GM18873 (cell line): ENCODE measurements at regions not wholly inside any gene's neighbourhood (a gene's known extent, or its start where the extent isn't known, plus 50 kb on each side); places are given as distances from the start of the nearest gene placed in this dataset.

Experiments
- ATAC-seq: cut with Tn5 transposase; IDR thresholded peaks from one replicate; pipeline ENCODE4 v1.9.1; 2021; ENCODE audit warnings: mild to moderate bottlenecking, moderate library complexity, moderate number of reproducible peaks; ENCODE audit not compliant: unreplicated experiment, low FRiP score

GRCh38 chr1:184267747-184268146 is 119.1 kb upstream of the C1orf21 start:
- ATAC-seq, result no peak

- no peak for ATAC-seq
Measured at GRCh38 chr1:184270556-184270955, 116.3 kb upstream of the C1orf21 start.

GRCh38 chr1:184272175-184272866 is 114.5 kb upstream of the C1orf21 start:
- no peak for ATAC-seq

- ATAC-seq, result no peak
Measured at GRCh38 chr1:184276416-184276815, 110.4 kb upstream of the C1orf21 start.

GRCh38 chr1:184279911-184280458 is 106.8 kb upstream of the C1orf21 start:
- no peak for ATAC-seq

GRCh38 chr1:184283999-184284398 is 102.8 kb upstream of the C1orf21 start:
- no peak for ATAC-seq

GRCh38 chr1:184284900-184285299 is 101.9 kb upstream of the C1orf21 start:
- no peak for ATAC-seq

GRCh38 chr1:184285401-184286087 is 101.3 kb upstream of the C1orf21 start:
- no peak for ATAC-seq

GRCh38 chr1:184287001-184287400 is 99.8 kb upstream of the C1orf21 start:
- ATAC-seq, result no peak

- no peak for ATAC-seq
Measured at GRCh38 chr1:184289825-184290550, 96.8 kb upstream of the C1orf21 start.

- no peak for ATAC-seq
Measured at GRCh38 chr1:184291701-184292100, 95.1 kb upstream of the C1orf21 start.

- ATAC-seq, result no peak
Measured at GRCh38 chr1:184292101-184292500, 94.7 kb upstream of the C1orf21 start.

- ATAC-seq, result no peak
Measured at GRCh38 chr1:184294101-184294500, 92.7 kb upstream of the C1orf21 start.

- ATAC-seq, result no peak
Measured at GRCh38 chr1:184296466-184297243, 90.2 kb upstream of the C1orf21 start.

GRCh38 chr1:184297244-184297750 is 89.5 kb upstream of the C1orf21 start:
- ATAC-seq, result no peak

- no peak for ATAC-seq
Measured at GRCh38 chr1:184298440-184299405, 88.1 kb upstream of the C1orf21 start.

- ATAC-seq, result no peak
Measured at GRCh38 chr1:184299406-184299790, 87.4 kb upstream of the C1orf21 start.

GRCh38 chr1:184299796-184300195 is 87.0 kb upstream of the C1orf21 start:
- ATAC-seq, result no peak

- ATAC-seq, result no peak
Measured at GRCh38 chr1:184300446-184300845, 86.4 kb upstream of the C1orf21 start.
